T-helper 2 cell treated with Interferon-gamma antibody and Interleukin-4, amounts not matched to agents 5 μg/mL and 100 μg/mL, for 36 hours (primary cell): ENCODE measurements at regions not wholly inside any gene's neighbourhood (a gene's known extent, or its start where the extent isn't known, plus 50 kb on each side); places are given as distances from the start of the nearest gene placed in this dataset.
"Not testable (repeated sequence)": the region's sequence is repeated elsewhere in the genome, so short reads cannot be mapped to it uniquely, and the experiment has no call there.

Experiments
- DNase-seq: peaks from one replicate; pipeline ENCODE4 v3.0.0; 2021; ENCODE audit warnings: low spot score
- H3K27ac Mint-ChIP-seq: one replicate; pipeline ENCODE4 v1.8.0; 2021; ENCODE audit warnings: mild to moderate bottlenecking, mixed read lengths
- H3K27me3 Mint-ChIP-seq: one replicate; pipeline ENCODE4 v1.8.0; 2021; ENCODE audit warnings: low read depth, mixed read lengths
- H3K36me3 Mint-ChIP-seq: one replicate; pipeline ENCODE4 v1.8.0; 2021; ENCODE audit warnings: low read depth, mixed read lengths
- H3K4me1 Mint-ChIP-seq: one replicate; pipeline ENCODE4 v1.8.0; 2021; ENCODE audit warnings: low read depth, mixed read lengths
- H3K4me3 Mint-ChIP-seq: one replicate; pipeline ENCODE4 v1.8.0; 2022; ENCODE audit warnings: mild to moderate bottlenecking, moderate library complexity, mixed read lengths
- H3K9me3 Mint-ChIP-seq: one replicate; pipeline ENCODE4 v1.8.0; 2021; ENCODE audit warnings: mixed read lengths

- no peaks in the 10 kb centered on the region for H3K4me1 Mint-ChIP-seq
- no peaks in the 10 kb centered on the region for H3K27me3 Mint-ChIP-seq
- H3K4me3 Mint-ChIP-seq, result no peak overlapping the region
- H3K27ac Mint-ChIP-seq, result no peak overlapping the region
- peaks cover 3% of the 10 kb centered on the region for H3K9me3 Mint-ChIP-seq
- no peaks in the 10 kb centered on the region for H3K36me3 Mint-ChIP-seq
- DNase-seq, result no peak
These were observed 149.9 kb upstream of the TCF4 start for GRCh38 chr18:55737781-55738468.

DNA sequence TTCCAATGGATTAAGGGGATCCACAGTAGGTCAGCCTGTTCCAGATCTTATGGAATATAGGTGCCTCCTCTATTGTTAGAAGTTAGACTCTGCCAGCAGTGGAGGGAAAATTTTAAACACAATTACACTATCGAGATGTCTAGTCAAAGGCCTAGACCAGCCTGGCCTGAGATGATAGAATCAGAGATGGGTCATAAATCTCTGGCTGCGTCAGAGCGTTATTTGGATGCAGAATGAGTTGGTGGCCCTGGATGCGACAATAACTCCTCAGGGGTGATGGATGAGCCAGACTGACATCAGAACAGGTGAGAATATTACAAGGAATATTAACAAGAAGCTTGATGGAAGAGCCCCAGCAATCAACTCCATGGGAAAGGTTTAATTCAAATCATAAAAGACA lies 149.3 kb upstream of the TCF4 start:
- no peaks in the 10 kb centered on the region for H3K36me3 Mint-ChIP-seq
- H3K27me3 Mint-ChIP-seq, result no peaks in the 10 kb centered on the region
- no peak overlapping the region for H3K4me3 Mint-ChIP-seq
- peaks cover 3% of the 10 kb centered on the region for H3K9me3 Mint-ChIP-seq
- no peak for DNase-seq
- no peaks in the 10 kb centered on the region for H3K4me1 Mint-ChIP-seq
- no peak overlapping the region for H3K27ac Mint-ChIP-seq

DNA sequence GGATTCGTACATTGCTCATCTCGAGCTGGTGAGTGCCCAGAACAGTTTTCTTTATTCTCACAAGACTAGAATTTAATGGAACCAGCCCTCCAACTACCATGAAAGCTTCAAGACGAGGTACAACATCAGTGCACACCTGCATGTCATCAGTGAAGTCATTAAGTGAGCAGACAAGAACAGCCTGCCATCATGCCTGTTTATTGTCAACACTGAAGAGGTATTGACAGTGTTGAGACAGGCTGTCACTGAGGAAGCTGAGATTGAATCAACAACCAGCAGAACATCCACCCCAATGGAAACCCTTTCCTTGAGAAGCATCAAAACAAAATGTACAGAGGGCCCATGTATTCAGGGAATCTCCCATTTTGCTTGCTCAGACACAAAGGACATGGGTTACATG lies 148.0 kb upstream of the TCF4 start:
- no peak for DNase-seq
- Mint-ChIP-seq H3K27me3 (no peaks in the 10 kb centered on the region), H3K4me3 (no peak overlapping the region), H3K27ac (no peak overlapping the region), H3K9me3 (no peaks in the 10 kb centered on the region), H3K4me1 (no peaks in the 10 kb centered on the region), H3K36me3 (no peaks in the 10 kb centered on the region)

DNA sequence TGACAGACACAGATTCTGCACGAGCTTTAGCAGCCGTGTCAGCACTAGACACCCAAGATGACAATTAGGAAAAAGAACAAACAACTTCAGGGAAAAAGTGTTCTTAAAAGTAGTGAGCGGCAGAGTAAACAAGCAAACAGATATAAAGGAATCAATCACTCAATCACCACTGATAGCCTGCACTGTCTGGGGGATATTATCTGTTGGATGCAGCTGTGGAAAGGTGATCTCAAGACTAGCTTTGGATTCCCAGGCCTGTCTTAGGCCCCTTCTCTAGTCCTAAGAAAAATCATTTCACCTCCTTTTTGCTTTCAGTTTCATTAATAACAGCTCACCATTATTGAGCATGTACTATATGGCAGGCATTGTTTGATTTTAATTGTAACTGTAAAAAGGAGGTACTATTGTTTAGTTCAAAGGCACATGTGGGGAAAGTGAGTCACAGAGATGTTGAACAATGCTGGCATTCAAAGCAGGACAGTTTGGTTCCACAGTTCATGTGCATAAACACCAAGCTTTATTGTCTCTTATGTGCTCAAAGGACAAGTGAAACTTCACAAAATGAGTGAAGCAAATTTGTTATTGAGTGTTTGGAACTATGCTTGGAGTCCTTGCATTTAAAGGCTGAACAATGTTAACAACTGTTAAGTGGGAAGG lies 147.3 kb upstream of the TCF4 start:
- Mint-ChIP-seq H3K27me3 (no peaks in the 10 kb centered on the region), H3K36me3 (no peaks in the 10 kb centered on the region), H3K27ac (no peak overlapping the region), H3K4me3 (no peak overlapping the region), H3K4me1 (no peaks in the 10 kb centered on the region), H3K9me3 (no peaks in the 10 kb centered on the region)
- no peak for DNase-seq

DNA sequence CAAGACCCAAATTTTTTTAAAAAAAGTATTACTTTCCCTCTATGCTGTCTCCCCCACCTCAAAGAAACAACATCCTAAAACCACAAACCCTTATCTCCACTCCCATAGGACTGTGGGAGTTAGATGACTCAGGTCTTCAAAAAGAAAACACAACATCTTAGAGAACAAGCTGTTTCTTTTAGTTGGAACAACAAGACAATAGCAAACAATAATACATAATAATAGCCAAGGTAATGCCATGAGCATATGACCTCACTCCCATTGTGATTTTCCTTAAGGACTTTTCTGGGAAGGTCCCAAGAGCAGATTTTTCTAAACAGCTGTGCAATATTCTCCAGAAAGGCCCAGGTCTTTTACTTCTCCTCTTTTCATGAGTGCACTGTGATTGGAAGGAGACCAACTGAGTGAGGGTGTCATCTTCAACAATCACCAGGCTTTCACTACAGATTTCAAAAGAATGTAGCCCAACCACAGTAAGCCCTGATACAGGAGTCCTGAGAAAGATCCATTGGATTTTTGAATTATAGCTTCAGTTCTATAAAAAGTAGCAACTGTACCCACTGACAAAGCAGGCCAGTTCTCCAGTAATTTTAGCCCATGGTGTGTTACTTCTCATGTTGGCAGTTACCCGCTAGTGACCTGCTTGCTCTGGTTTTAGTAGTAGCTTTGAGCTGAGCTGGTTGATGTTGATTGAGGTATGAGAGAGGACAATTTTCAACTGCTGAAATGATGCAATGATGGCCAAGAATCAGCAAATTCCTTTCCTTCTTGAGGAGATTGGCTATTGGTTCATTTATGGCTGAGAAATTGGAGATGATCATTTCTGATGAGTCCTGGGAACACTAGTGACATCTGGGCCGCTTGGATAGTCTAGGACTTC lies 144.5 kb upstream of the TCF4 start:
- no peaks in the 10 kb centered on the region for H3K27me3 Mint-ChIP-seq
- H3K4me3 Mint-ChIP-seq, result no peak overlapping the region
- no peaks in the 10 kb centered on the region for H3K9me3 Mint-ChIP-seq
- no peak overlapping the region for H3K27ac Mint-ChIP-seq
- H3K4me1 Mint-ChIP-seq, result no peaks in the 10 kb centered on the region
- H3K36me3 Mint-ChIP-seq, result no peaks in the 10 kb centered on the region
- DNase-seq, result no peak

GRCh38 chr18:55731594-55732042 lies 143.6 kb upstream of the TCF4 start:
- no peaks in the 10 kb centered on the region for H3K36me3 Mint-ChIP-seq
- H3K27ac Mint-ChIP-seq, result no peak overlapping the region
- H3K27me3 Mint-ChIP-seq, result no peaks in the 10 kb centered on the region
- H3K4me3 Mint-ChIP-seq, result no peak overlapping the region
- DNase-seq, result no peak
- no peaks in the 10 kb centered on the region for H3K9me3 Mint-ChIP-seq
- no peaks in the 10 kb centered on the region for H3K4me1 Mint-ChIP-seq

- H3K27me3 Mint-ChIP-seq, H3K9me3 Mint-ChIP-seq, H3K27ac Mint-ChIP-seq, H3K36me3 Mint-ChIP-seq, DNase-seq, H3K4me3 Mint-ChIP-seq, H3K4me1 Mint-ChIP-seq: not testable (repeated sequence)
These were observed 133.0 kb upstream of the TCF4 start for GRCh38 chr18:55721006-55721405.

DNA sequence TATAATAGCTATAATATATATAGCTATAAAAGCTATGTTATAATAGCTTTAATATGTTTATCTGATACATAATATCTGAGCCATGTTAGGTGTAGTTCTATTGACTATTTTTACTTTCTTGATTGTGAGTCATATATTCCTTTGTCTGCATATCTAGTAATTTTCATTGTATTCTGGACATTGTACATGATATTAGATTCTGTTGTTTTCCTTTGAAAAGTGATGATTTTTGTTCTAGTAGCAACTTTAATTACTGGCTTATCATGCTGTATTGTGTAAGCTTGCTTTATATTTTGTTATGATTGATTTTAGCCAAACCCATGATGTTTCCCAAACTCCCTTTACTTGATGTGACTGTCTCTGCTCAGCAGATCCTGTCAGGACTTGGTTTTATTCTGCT lies 125.7 kb upstream of the TCF4 start:
- Mint-ChIP-seq H3K36me3 (no peaks in the 10 kb centered on the region), H3K4me1 (no peaks in the 10 kb centered on the region), H3K27ac (no peak overlapping the region), H3K27me3 (no peaks in the 10 kb centered on the region), H3K4me3 (no peak overlapping the region), H3K9me3 (peaks cover 10% of the 10 kb centered on the region)
- no peak for DNase-seq

- H3K27ac Mint-ChIP-seq, result no peak overlapping the region
- no peaks in the 10 kb centered on the region for H3K27me3 Mint-ChIP-seq
- H3K36me3 Mint-ChIP-seq, result no peaks in the 10 kb centered on the region
- H3K9me3 Mint-ChIP-seq, result peaks cover 8% of the 10 kb centered on the region
- no peak for DNase-seq
- H3K4me1 Mint-ChIP-seq, result no peaks in the 10 kb centered on the region
- H3K4me3 Mint-ChIP-seq, result no peak overlapping the region
These were observed 118.9 kb upstream of the TCF4 start for GRCh38 chr18:55706898-55707297.

DNA sequence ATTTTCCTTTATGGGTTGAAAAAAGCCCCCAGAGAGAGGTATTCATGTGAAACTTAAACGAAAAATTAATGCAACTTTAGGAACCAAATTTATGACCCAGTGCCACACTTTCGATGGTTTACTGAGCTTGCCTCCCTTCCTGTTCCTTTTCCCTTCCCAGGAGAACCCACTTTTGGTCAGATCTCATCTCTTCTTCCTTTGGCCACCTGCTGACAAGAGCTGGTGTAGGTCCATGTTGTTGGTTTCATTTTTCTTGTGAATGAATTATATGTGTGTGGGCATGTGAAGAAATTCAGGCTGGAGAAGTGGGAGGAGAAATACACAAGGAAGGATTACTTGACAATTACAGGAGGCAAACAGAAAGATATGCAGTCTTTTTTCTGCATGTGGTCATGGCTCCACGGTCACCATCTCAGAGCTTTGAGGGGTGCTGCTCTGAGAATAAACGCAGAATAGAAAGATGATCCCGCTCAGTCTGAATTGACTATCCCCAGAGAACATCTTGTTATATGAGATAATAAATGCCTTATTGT lies 111.3 kb upstream of the TCF4 start:
- DNase-seq, result no peak
- H3K9me3 Mint-ChIP-seq, result peaks cover 4% of the 10 kb centered on the region
- no peaks in the 10 kb centered on the region for H3K36me3 Mint-ChIP-seq
- no peaks in the 10 kb centered on the region for H3K4me1 Mint-ChIP-seq
- no peak overlapping the region for H3K4me3 Mint-ChIP-seq
- H3K27me3 Mint-ChIP-seq, result no peaks in the 10 kb centered on the region
- H3K27ac Mint-ChIP-seq, result no peak overlapping the region

DNA sequence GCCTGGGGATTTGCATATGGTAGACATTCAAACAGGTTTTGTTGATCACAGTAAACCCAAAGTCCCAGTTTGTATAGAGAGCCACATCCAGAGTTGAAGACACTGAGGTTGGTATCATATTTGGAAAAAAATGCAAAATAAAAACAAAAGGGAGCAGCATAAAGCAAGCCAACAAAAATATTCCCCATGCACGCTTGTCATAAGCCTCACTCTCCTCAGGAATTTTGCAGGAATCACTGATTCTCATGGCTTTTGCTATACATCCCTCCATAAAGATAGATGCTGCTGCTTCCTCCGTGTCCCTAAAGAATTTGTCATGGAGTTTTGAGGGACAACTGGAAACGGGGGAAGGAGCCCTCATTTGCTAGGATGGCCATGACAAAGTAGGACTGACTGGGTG lies 108.8 kb upstream of the TCF4 start:
- H3K36me3 Mint-ChIP-seq, result no peaks in the 10 kb centered on the region
- DNase-seq, result no peak
- no peaks in the 10 kb centered on the region for H3K9me3 Mint-ChIP-seq
- H3K27ac Mint-ChIP-seq, result no peak overlapping the region
- H3K4me3 Mint-ChIP-seq, result no peak overlapping the region
- no peaks in the 10 kb centered on the region for H3K27me3 Mint-ChIP-seq
- no peaks in the 10 kb centered on the region for H3K4me1 Mint-ChIP-seq

DNA sequence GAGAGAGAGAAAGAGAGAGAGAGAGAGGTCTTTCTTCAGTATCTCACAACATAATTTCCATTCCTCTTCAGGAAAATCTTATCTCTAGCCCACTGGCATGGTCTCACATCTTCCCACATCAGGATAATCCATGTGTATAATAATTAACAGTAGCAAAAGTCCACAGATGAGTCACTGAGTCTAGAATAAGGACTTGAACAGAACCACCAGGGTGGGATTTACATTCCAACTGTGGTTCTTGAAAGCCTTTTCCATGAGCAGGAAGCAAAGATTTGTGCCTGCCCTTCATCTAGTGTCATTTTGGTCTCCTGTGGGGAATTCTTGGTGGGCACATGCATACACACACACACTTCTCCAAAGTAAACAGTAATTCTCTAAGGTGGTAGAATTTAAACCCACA lies 107.1 kb upstream of the TCF4 start:
- H3K27me3 Mint-ChIP-seq, result no peaks in the 10 kb centered on the region
- no peaks in the 10 kb centered on the region for H3K9me3 Mint-ChIP-seq
- no peak overlapping the region for H3K4me3 Mint-ChIP-seq
- H3K27ac Mint-ChIP-seq, result no peak overlapping the region
- DNase-seq, result no peak
- no peaks in the 10 kb centered on the region for H3K4me1 Mint-ChIP-seq
- no peaks in the 10 kb centered on the region for H3K36me3 Mint-ChIP-seq

DNA sequence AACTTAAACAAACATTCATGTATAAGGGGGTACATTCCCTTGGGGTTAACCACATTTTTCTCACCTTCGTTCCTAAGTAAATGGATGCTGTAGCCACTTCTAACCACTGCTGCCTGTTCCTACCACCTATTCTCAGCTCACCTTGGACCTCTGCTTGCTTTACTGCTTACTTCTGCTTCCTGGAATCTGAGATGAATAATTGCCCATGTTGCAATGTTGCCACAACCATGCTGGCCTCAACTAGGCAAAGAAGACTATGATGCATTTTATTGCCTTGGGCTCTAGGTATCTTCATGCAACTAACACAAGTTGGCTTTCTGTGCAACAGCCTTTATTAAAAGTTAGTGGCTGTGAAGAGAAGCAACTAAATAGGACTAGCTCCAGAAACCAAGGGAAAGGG lies 106.3 kb upstream of the TCF4 start:
- H3K27me3 Mint-ChIP-seq, result no peaks in the 10 kb centered on the region
- no peaks in the 10 kb centered on the region for H3K9me3 Mint-ChIP-seq
- H3K4me3 Mint-ChIP-seq, result no peak overlapping the region
- no peak overlapping the region for H3K27ac Mint-ChIP-seq
- no peaks in the 10 kb centered on the region for H3K4me1 Mint-ChIP-seq
- no peaks in the 10 kb centered on the region for H3K36me3 Mint-ChIP-seq
- DNase-seq, result no peak

DNA sequence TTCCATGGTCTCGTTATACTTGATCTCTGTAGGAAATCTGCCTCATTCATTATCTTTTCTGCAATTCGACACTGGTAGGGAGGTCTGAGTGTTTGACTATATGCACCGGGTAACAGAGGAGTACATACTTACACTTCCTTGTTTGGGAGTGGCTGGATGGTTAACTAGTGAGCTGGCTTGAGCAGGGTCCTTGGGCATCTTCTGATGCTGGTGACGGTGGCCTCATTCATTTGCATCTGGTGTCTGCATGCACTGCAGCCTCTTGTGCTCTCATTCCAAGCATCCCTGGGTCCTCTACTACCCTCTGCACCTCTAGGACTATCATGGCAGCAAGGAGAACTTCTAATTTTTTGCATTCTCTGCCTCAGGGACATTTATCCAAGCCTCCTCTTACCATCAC lies 100.0 kb upstream of the TCF4 start:
- H3K9me3 Mint-ChIP-seq, result no peaks in the 10 kb centered on the region
- no peak overlapping the region for H3K4me3 Mint-ChIP-seq
- H3K4me1 Mint-ChIP-seq, result no peaks in the 10 kb centered on the region
- no peaks in the 10 kb centered on the region for H3K36me3 Mint-ChIP-seq
- H3K27me3 Mint-ChIP-seq, result no peaks in the 10 kb centered on the region
- H3K27ac Mint-ChIP-seq, result no peak overlapping the region
- no peak for DNase-seq
